ENCODE measurements at regions not wholly inside any gene's neighbourhood (a gene's known extent, or its start where the extent isn't known, plus 50 kb on each side); places are given as distances from the start of the nearest gene placed in this dataset.

GRCh38 chr13:105349082-105349723 lies 1186.3 kb downstream of the EFNB2 start:
- H3K4me1 Mint-ChIP-seq (ENCODE audit: low read depth), result peaks cover 24% of the 10 kb centered on the region
- no peaks in the 10 kb centered on the region for H3K27me3 Mint-ChIP-seq (ENCODE audit: insufficient read depth)
- H3K27ac Mint-ChIP-seq, result no peak overlapping the region
- no peaks in the 10 kb centered on the region for H3K36me3 Mint-ChIP-seq (ENCODE audit: low read depth)
- no peak for DNase-seq
- H3K4me3 Mint-ChIP-seq, result no peak overlapping the region
- peaks cover 12% of the 10 kb centered on the region; the same call in 1 of the 2 replicates for H3K9me3 Mint-ChIP-seq
- TF ChIP-seq CTCF (IDR thresholded peaks at IDR 0.05), result no peak

- H3K4me1 Mint-ChIP-seq (ENCODE audit: low read depth), result peaks cover 42% of the 10 kb centered on the region
- H3K4me3 Mint-ChIP-seq, result peak overlapping the region; percentile 69; the same call in 1 of the 2 replicates
- no peak for TF ChIP-seq CTCF (IDR thresholded peaks at IDR 0.05)
- H3K9me3 Mint-ChIP-seq, result peaks cover 12% of the 10 kb centered on the region; the same call in 1 of the 2 replicates
- DNase-seq, result peak; percentile 27
- peak overlapping the region; percentile 94 for H3K27ac Mint-ChIP-seq
- peaks cover 4% of the 10 kb centered on the region; the same call in 1 of the 2 replicates for H3K36me3 Mint-ChIP-seq (ENCODE audit: low read depth)
- H3K27me3 Mint-ChIP-seq (ENCODE audit: insufficient read depth), result no peaks in the 10 kb centered on the region
Observed at GRCh38 chr13:105346141-105346775, 1189.2 kb downstream of the EFNB2 start.

- H3K36me3 Mint-ChIP-seq (ENCODE audit: low read depth), result peaks cover 4% of the 10 kb centered on the region; the same call in 1 of the 2 replicates
- no peaks in the 10 kb centered on the region for H3K27me3 Mint-ChIP-seq (ENCODE audit: insufficient read depth)
- no peak for TF ChIP-seq CTCF (IDR thresholded peaks at IDR 0.05)
- no peak for DNase-seq
- H3K4me1 Mint-ChIP-seq (ENCODE audit: low read depth), result peaks cover 42% of the 10 kb centered on the region
- peak overlapping the region; percentile 94; the same call in 1 of the 2 replicates for H3K27ac Mint-ChIP-seq
- peaks cover 13% of the 10 kb centered on the region; the same call in 1 of the 2 replicates for H3K9me3 Mint-ChIP-seq
- H3K4me3 Mint-ChIP-seq, result no peak overlapping the region; the same call in 1 of the 2 replicates
Observed at GRCh38 chr13:105345730-105346129, 1189.7 kb downstream of the EFNB2 start.

GRCh38 chr13:105345131-105345530 lies 1190.3 kb downstream of the EFNB2 start:
- TF ChIP-seq CTCF (IDR thresholded peaks at IDR 0.05), result no peak
- Mint-ChIP-seq H3K9me3 (peaks cover 13% of the 10 kb centered on the region; the same call in 1 of the 2 replicates), H3K4me1 (ENCODE audit: low read depth) (peaks cover 42% of the 10 kb centered on the region), H3K4me3 (no peak overlapping the region), H3K36me3 (ENCODE audit: low read depth) (peaks cover 4% of the 10 kb centered on the region; the same call in 1 of the 2 replicates), H3K27ac (no peak overlapping the region), H3K27me3 (ENCODE audit: insufficient read depth) (no peaks in the 10 kb centered on the region)
- DNase-seq, result no peak

GRCh38 chr13:105343134-105343806 lies 1192.2 kb downstream of the EFNB2 start:
- no peak for DNase-seq
- Mint-ChIP-seq H3K27me3 (ENCODE audit: insufficient read depth) (no peaks in the 10 kb centered on the region), H3K27ac (no peak overlapping the region), H3K36me3 (ENCODE audit: low read depth) (peaks cover 4% of the 10 kb centered on the region; the same call in 1 of the 2 replicates), H3K4me1 (ENCODE audit: low read depth) (peaks cover 45% of the 10 kb centered on the region), H3K4me3 (no peak overlapping the region), H3K9me3 (peaks cover 9% of the 10 kb centered on the region; the same call in 1 of the 2 replicates)
- TF ChIP-seq CTCF (IDR thresholded peaks at IDR 0.05), result no peak
